ENCODE measurements at regions not wholly inside any gene's neighbourhood (a gene's known extent, or its start where the extent isn't known, plus 50 kb on each side); places are given as distances from the start of the nearest gene placed in this dataset.
"Not testable (repeated sequence)": the region's sequence is repeated elsewhere in the genome, so short reads cannot be mapped to it uniquely, and the experiment has no call there.

- H3K4me1 Mint-ChIP-seq; DNase-seq; H3K36me3 Mint-ChIP-seq (ENCODE audit: low read depth); H3K27me3 Mint-ChIP-seq; H3K9me3 Mint-ChIP-seq; POLR2A ChIA-PET; CTCF ChIA-PET; H3K4me3 Mint-ChIP-seq; H3K27ac Mint-ChIP-seq: not testable (repeated sequence)
These were observed 83.7 kb upstream of the ZNF519 start for GRCh38 chr18:14215952-14216351.

- H3K9me3 Mint-ChIP-seq; POLR2A ChIA-PET; H3K27ac Mint-ChIP-seq; H3K4me3 Mint-ChIP-seq; H3K36me3 Mint-ChIP-seq (ENCODE audit: low read depth); H3K27me3 Mint-ChIP-seq; H3K4me1 Mint-ChIP-seq; DNase-seq; CTCF ChIA-PET: not testable (repeated sequence)
These were observed 71.2 kb upstream of the ZNF519 start for GRCh38 chr18:14203424-14203823.

GRCh38 chr18:14190776-14191442 lies 58.7 kb upstream of the ZNF519 start:
- ChIA-PET POLR2A (interaction anchor here (0.7 kb wide), 1 partner anchor 10 kb away, joined by 3 read pairs; no protein-coding TSS in a partner anchor), CTCF (interaction anchor here (1.0 kb wide), 1 partner anchor 12 kb away, joined by 3 read pairs; no protein-coding TSS in a partner anchor)
- H3K27ac Mint-ChIP-seq; DNase-seq; H3K4me3 Mint-ChIP-seq; H3K36me3 Mint-ChIP-seq (ENCODE audit: low read depth); H3K27me3 Mint-ChIP-seq; H3K9me3 Mint-ChIP-seq: not testable (repeated sequence)
- H3K4me1 Mint-ChIP-seq: peaks cover 14% of the 10 kb centered on the region

DNA sequence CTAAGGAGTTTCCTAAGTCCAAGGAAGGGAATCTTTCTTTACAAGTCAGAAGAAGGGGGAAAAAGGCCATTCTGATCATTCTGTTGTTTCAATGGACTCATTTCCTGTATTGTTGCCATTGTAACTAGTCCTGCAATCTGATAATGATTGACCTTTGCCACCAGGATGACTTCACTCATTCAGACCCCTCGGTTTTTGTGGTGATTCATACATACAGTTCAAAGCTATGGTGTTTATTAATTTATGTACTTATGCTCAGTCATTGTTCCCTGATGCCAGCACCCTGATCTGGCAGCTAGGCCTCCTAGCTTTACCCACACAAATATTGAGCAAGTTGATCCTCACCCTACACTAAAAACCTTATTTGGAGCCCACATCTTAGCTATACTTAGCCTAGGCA lies 57.6 kb upstream of the ZNF519 start:
- no peaks in the 10 kb centered on the region for H3K9me3 Mint-ChIP-seq
- CTCF ChIA-PET: interaction anchor here (1.0 kb wide), 1 partner anchor 11 kb away, joined by 3 read pairs; no protein-coding TSS in a partner anchor
- DNase-seq: no peak
- no peaks in the 10 kb centered on the region for H3K27me3 Mint-ChIP-seq
- no peaks in the 10 kb centered on the region for H3K36me3 Mint-ChIP-seq (ENCODE audit: low read depth)
- H3K27ac Mint-ChIP-seq: no peak overlapping the region
- no peak overlapping the region for H3K4me3 Mint-ChIP-seq
- peaks cover 14% of the 10 kb centered on the region for H3K4me1 Mint-ChIP-seq
- POLR2A ChIA-PET: no interaction called here

- DNase-seq; CTCF ChIA-PET; POLR2A ChIA-PET; H3K9me3 Mint-ChIP-seq; H3K4me3 Mint-ChIP-seq; H3K27ac Mint-ChIP-seq; H3K36me3 Mint-ChIP-seq (ENCODE audit: low read depth); H3K27me3 Mint-ChIP-seq: not testable (repeated sequence)
- H3K4me1 Mint-ChIP-seq: peaks cover 14% of the 10 kb centered on the region
These were observed 56.6 kb upstream of the ZNF519 start for GRCh38 chr18:14188751-14189406.

Measured in activated CD4-positive, alpha-beta T cell treated with anti-CD3 and anti-CD28 coated beads, Interleukin-2, amount 10 ng/mL, durations not matched to agents 7 days and 5 days (primary cell).